Karpas-422 (cell line): ENCODE measurements at regions not wholly inside any gene's neighbourhood (a gene's known extent, or its start where the extent isn't known, plus 50 kb on each side); places are given as distances from the start of the nearest gene placed in this dataset.
A peak's percentile ranks its signal among the peaks of the same experiment; 100 is the strongest.

Source experiments
- DNase-seq: peaks from one replicate; pipeline ENCODE4 v3.0.0-alpha.2; 2015
- H2AFZ ChIP-seq: fragments of 200-600 bp; sonication (generic); 2 replicates; pipeline ENCODE4 v1.6.1; 2014; ENCODE audit warnings: antibody characterized with exemption, low read length, mixed read lengths
- H3K27ac ChIP-seq: fragments of 200-600 bp; sonication (generic); 2 replicates; pipeline ENCODE4 v1.5.1; 2014; ENCODE audit warnings: mild to moderate bottlenecking, low read length, moderate library complexity
- H3K27me3 ChIP-seq: fragments of 200-600 bp; sonication (generic); 2 replicates; pipeline ENCODE4 v1.6.1; 2014; ENCODE audit warnings: low read length, mixed read lengths
- H3K36me3 ChIP-seq: fragments of 200-600 bp; sonication (generic); 2 replicates; pipeline ENCODE4 v1.6.1; 2014; ENCODE audit warnings: low read length, mixed read lengths; ENCODE audit not compliant: insufficient read depth
- H3K4me1 ChIP-seq: fragments of 200-600 bp; sonication (generic); 2 replicates; pipeline ENCODE4 v1.6.1; 2014; ENCODE audit warnings: mild to moderate bottlenecking, low read length, mixed read lengths
- H3K4me2 ChIP-seq: fragments of 200-600 bp; sonication (generic); 2 replicates; pipeline ENCODE4 v1.6.1; 2014; ENCODE audit warnings: low read length, low read depth, mild to moderate bottlenecking; ENCODE audit not compliant: poor library complexity, severe bottlenecking
- H3K4me3 ChIP-seq: fragments of 200-600 bp; sonication (generic); 2 replicates; pipeline ENCODE4 v1.5.1; 2014; ENCODE audit warnings: mild to moderate bottlenecking, antibody characterized with exemption, low read length, mixed read lengths
- H3K79me2 ChIP-seq: fragments of 200-600 bp; sonication (generic); 2 replicates; pipeline ENCODE4 v1.6.1; 2014; ENCODE audit warnings: mild to moderate bottlenecking, low read length, mixed read lengths
- H3K9ac ChIP-seq: fragments of 200-600 bp; sonication (generic); 2 replicates; pipeline ENCODE4 v1.6.0; 2014; ENCODE audit warnings: low read length
- H3K9me2 ChIP-seq: fragments of 200-600 bp; sonication (generic), shearing (Covaris generic); replicated peaks from 2 replicates; pipeline ENCODE4 v1.6.0; 2014; ENCODE audit warnings: mild to moderate bottlenecking, low read length, moderate library complexity; ENCODE audit not compliant: insufficient read depth
- H3K9me3 ChIP-seq: fragments of 300-700, 200-600 bp; sonication (generic); 2 replicates; pipeline ENCODE4 v1.6.1; 2014; ENCODE audit warnings: low read length, mixed read lengths
- H4K20me1 ChIP-seq: fragments of 200-600 bp; sonication (generic); 2 replicates; pipeline ENCODE4 v1.6.1; 2014; ENCODE audit warnings: mild to moderate bottlenecking, antibody characterized with exemption, low read length, low read depth; ENCODE audit not compliant: insufficient read depth

DNA sequence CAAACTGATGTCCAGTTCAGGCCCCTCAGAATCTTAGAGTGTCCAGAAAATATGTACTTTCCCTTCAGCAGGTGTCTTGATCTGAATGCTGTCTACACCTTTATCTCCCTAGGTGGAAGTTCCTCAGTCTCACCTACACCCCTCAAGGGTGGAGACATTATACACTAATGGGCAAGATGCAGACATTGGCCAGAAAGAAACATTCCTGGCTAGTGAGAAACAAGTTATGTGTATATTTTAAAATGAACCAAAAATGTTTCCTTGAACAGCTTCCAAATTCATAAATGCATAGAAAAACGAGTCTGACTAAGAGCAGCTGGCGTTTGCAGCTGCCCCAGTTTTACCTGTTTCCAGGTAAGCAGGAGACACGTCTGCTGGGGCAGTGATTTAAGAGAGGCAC lies 140.5 kb upstream of the IRX4 start:
- H3K27ac ChIP-seq: no peak overlapping the region
- no peak overlapping the region for H3K9ac ChIP-seq
- no peaks in the 10 kb centered on the region for H3K36me3 ChIP-seq
- H3K4me1 ChIP-seq: no peaks in the 10 kb centered on the region
- no peaks in the 10 kb centered on the region for H4K20me1 ChIP-seq
- no peaks in the 10 kb centered on the region for H3K9me3 ChIP-seq
- H2AFZ ChIP-seq: no peak overlapping the region
- H3K27me3 ChIP-seq: no peaks in the 10 kb centered on the region
- H3K4me3 ChIP-seq: no peak overlapping the region
- H3K9me2 ChIP-seq: no peaks in the 10 kb centered on the region
- H3K79me2 ChIP-seq: no peaks in the 10 kb centered on the region
- H3K4me2 ChIP-seq: no peak overlapping the region
- DNase-seq: no peak

GRCh38 chr5:2022436-2022835 lies 139.7 kb upstream of the IRX4 start:
- Histone ChIP-seq H3K9me3 (no peaks in the 10 kb centered on the region), H3K36me3 (no peaks in the 10 kb centered on the region), H3K9ac (no peak overlapping the region), H3K4me1 (no peaks in the 10 kb centered on the region), H3K79me2 (no peaks in the 10 kb centered on the region), H2AFZ (no peak overlapping the region), H3K4me2 (no peak overlapping the region), H3K27me3 (no peaks in the 10 kb centered on the region), H3K27ac (no peak overlapping the region), H3K4me3 (no peak overlapping the region), H4K20me1 (no peaks in the 10 kb centered on the region), H3K9me2 (no peaks in the 10 kb centered on the region)
- DNase-seq: no peak

DNA sequence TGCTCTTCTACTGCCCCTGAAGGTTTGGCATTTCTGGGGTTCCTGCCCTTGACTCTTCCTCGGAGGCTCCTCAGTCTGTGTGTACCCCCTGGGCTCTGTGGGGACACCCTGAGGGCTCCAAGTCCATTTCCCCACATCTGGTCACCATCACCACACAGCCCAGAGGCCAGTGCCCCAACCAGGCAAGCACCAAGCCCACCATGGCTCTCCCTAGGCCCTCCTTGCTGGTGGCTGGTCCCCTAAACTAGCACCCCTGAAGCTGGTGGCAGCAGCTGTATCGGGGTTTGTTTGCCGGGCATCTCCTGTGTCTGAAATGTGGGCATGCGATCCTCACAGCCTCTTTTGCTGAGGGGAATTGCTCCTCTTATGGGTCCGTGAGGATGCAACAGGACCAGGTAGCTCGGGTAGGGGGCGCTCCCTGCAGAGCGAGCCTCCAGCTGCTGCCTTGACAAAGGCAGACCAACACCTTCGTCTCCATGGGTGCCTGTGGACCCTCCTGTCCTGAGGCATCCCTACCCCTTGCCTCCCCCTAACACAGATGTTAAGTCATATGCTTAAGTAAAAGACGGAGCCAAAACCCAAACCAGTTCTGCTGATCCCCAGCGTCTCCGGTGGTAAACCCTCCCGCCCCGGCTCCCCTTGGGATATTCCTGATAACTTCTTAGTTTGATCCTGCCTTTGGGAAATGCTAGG lies 138.9 kb upstream of the IRX4 start:
- Histone ChIP-seq H3K9ac (no peak overlapping the region), H3K27ac (no peak overlapping the region), H3K9me3 (no peaks in the 10 kb centered on the region), H2AFZ (no peak overlapping the region), H3K36me3 (no peaks in the 10 kb centered on the region), H3K9me2 (no peaks in the 10 kb centered on the region), H4K20me1 (no peaks in the 10 kb centered on the region), H3K79me2 (no peaks in the 10 kb centered on the region), H3K4me1 (no peaks in the 10 kb centered on the region), H3K4me2 (no peak overlapping the region), H3K27me3 (no peaks in the 10 kb centered on the region), H3K4me3 (no peak overlapping the region)
- DNase-seq: no peak

DNA sequence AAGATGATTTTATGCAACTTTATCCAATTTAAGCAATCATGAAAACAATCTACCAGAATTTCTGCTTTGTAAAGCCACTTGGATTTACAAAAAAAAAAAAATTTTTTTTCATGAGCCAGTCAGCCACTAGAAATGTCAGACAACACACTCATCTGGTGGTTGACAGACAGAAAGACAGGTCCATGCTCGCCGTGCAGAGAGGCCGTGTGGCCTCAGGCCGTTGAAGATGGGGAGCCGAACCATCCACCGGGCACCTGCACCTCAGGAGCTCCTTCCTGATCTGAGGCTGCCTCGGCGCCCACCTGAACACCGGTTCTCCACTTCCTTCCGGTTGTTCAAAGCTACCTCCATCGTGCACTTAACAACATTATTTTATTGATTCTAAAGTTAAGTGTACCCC lies 138.0 kb upstream of the IRX4 start:
- no peak overlapping the region for H3K4me2 ChIP-seq
- H3K4me3 ChIP-seq: no peak overlapping the region
- H3K9me2 ChIP-seq: no peaks in the 10 kb centered on the region
- H3K9ac ChIP-seq: no peak overlapping the region
- no peaks in the 10 kb centered on the region for H3K79me2 ChIP-seq
- no peaks in the 10 kb centered on the region for H3K27me3 ChIP-seq
- no peaks in the 10 kb centered on the region for H3K36me3 ChIP-seq
- DNase-seq: no peak
- H4K20me1 ChIP-seq: no peaks in the 10 kb centered on the region
- no peak overlapping the region for H3K27ac ChIP-seq
- no peaks in the 10 kb centered on the region for H3K4me1 ChIP-seq
- no peaks in the 10 kb centered on the region for H3K9me3 ChIP-seq
- H2AFZ ChIP-seq: no peak overlapping the region

DNA sequence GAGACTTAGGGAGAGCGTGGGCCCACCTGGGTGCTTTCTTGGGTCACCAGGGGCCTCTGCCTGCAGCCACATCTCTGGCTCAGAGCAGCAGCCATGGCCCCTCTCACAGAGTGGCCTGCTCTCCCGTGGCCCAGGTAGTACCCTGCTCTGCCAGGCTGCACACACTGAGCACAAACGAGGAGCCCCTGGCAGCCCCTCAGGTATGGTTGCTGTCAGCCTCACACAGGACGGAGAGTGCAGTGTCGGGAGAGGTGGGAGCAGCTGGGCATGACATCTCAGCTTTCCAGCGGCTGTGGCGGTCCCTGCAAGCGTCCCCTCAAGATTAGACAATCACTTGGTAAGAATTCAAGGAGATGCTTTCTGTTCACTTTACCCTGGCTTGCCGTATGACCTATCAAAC lies 137.0 kb upstream of the IRX4 start:
- Histone ChIP-seq H3K9ac (no peak overlapping the region), H3K79me2 (no peaks in the 10 kb centered on the region), H4K20me1 (no peaks in the 10 kb centered on the region), H3K27ac (no peak overlapping the region), H3K4me1 (no peaks in the 10 kb centered on the region), H2AFZ (no peak overlapping the region), H3K27me3 (no peaks in the 10 kb centered on the region), H3K36me3 (no peaks in the 10 kb centered on the region), H3K4me2 (no peak overlapping the region), H3K4me3 (no peak overlapping the region), H3K9me3 (no peaks in the 10 kb centered on the region), H3K9me2 (no peaks in the 10 kb centered on the region)
- no peak for DNase-seq

- no peaks in the 10 kb centered on the region for H4K20me1 ChIP-seq
- H3K4me2 ChIP-seq: no peak overlapping the region
- no peaks in the 10 kb centered on the region for H3K36me3 ChIP-seq
- DNase-seq: no peak
- no peaks in the 10 kb centered on the region for H3K4me1 ChIP-seq
- no peaks in the 10 kb centered on the region for H3K9me2 ChIP-seq
- H3K9me3 ChIP-seq: no peaks in the 10 kb centered on the region
- H3K9ac ChIP-seq: no peak overlapping the region
- no peak overlapping the region for H3K27ac ChIP-seq
- no peak overlapping the region for H2AFZ ChIP-seq
- no peak overlapping the region for H3K4me3 ChIP-seq
- H3K79me2 ChIP-seq: no peaks in the 10 kb centered on the region
- no peaks in the 10 kb centered on the region for H3K27me3 ChIP-seq
Observed at GRCh38 chr5:2018390-2018724, 135.6 kb upstream of the IRX4 start.

DNA sequence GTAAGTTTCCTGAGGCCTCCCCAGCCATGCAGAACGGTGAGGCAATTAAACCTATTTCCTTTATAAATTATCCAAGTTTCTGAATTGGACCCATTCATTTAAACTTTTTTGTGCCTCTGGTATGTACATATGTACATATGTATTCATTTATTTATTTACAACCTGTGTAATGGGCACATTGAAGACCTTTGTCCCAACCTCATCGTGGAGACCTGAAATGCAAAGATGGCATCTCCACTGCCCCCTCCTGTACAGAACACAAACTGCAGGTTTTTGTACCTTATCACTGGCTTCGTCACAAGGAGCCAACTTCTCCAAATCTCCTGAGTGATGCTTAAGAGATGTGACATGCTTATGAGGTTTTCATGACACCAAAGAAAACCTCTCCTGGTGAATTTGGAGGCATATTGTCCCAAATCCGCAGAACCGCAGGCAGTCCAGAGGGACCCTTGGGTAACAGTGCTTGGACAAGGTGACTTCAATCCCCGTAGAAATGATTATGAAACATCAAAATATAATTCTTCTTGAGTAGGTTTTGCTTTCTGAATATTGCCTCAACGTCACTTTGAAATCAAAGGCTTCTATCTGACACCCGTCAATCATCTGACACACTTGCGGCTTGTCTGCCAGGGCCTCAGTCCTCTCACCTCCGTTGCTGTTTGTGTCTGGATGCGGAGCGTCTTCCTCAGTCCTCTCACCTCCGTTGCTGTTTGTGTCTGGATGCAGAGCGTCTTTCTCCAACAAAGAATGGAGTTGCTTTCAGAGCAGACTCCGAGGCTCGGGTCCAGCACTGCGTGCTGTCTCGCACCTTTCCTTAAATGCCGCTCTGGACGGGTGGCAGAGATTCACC lies 135.0 kb upstream of the IRX4 start:
- no peak overlapping the region for H3K4me3 ChIP-seq
- H3K9me3 ChIP-seq: no peaks in the 10 kb centered on the region
- H4K20me1 ChIP-seq: no peaks in the 10 kb centered on the region
- H3K27ac ChIP-seq: no peak overlapping the region
- no peaks in the 10 kb centered on the region for H3K27me3 ChIP-seq
- H3K36me3 ChIP-seq: no peaks in the 10 kb centered on the region
- H3K79me2 ChIP-seq: no peaks in the 10 kb centered on the region
- no peak overlapping the region for H3K9ac ChIP-seq
- no peaks in the 10 kb centered on the region for H3K4me1 ChIP-seq
- DNase-seq: peak; percentile 85
- no peak overlapping the region for H2AFZ ChIP-seq
- no peaks in the 10 kb centered on the region for H3K9me2 ChIP-seq
- no peak overlapping the region for H3K4me2 ChIP-seq

DNA sequence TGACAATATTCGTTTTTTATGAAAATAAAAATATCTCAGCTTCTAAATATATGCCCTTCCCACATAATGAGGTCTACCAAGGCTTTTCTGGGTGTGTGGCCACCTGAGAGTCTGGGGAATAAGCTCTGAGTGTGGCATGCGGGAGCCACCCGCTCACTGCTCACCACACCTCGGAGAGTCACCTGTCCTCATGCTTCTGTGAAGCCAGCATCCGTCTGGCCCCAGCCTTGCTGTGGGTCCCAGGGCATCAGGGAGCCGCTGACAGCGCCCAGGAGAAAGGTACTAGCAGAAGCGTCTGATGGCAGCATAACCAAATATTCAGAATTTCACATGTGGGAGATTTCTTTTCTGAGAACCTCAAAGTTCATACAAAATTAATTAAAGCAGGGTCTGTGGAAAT lies 133.2 kb upstream of the IRX4 start:
- DNase-seq: no peak
- H3K4me2 ChIP-seq: no peak overlapping the region
- no peaks in the 10 kb centered on the region for H4K20me1 ChIP-seq
- no peak overlapping the region for H2AFZ ChIP-seq
- no peaks in the 10 kb centered on the region for H3K36me3 ChIP-seq
- H3K4me1 ChIP-seq: no peaks in the 10 kb centered on the region
- H3K9me2 ChIP-seq: no peaks in the 10 kb centered on the region
- no peaks in the 10 kb centered on the region for H3K79me2 ChIP-seq
- H3K4me3 ChIP-seq: no peak overlapping the region
- H3K27me3 ChIP-seq: no peaks in the 10 kb centered on the region
- no peak overlapping the region for H3K9ac ChIP-seq
- H3K9me3 ChIP-seq: no peaks in the 10 kb centered on the region
- no peak overlapping the region for H3K27ac ChIP-seq
